Activated naive CD4-positive, alpha-beta T cell treated with anti-CD3 and anti-CD28 coated beads, Interleukin-2, amount 10 ng/mL, durations not matched to agents 7 days and 5 days (primary cell): ENCODE measurements at regions not wholly inside any gene's neighbourhood (a gene's known extent, or its start where the extent isn't known, plus 50 kb on each side); places are given as distances from the start of the nearest gene placed in this dataset.

ENCODE experiments used
- CTCF ChIA-PET: fragments of 350-600 bp; sonication (Branson Sonifier 250); formaldehyde crosslinking; loops from one replicate; lab custom pipeline; 2021; ENCODE audit warnings: antibody characterized with exemption; lab: Charles Lee
- DNase-seq: peaks from one replicate; pipeline ENCODE4 v3.0.0-alpha.2; 2020
- H3K27ac Mint-ChIP-seq: one replicate; pipeline ENCODE4 v1.8.0; 2021; ENCODE audit warnings: mild to moderate bottlenecking, moderate library complexity, mixed read lengths
- H3K27me3 Mint-ChIP-seq: one replicate; pipeline ENCODE4 v1.8.0; 2021; ENCODE audit warnings: mild to moderate bottlenecking, mixed read lengths
- H3K36me3 Mint-ChIP-seq: one replicate; pipeline ENCODE4 v1.8.0; 2021; ENCODE audit warnings: mixed read lengths
- H3K4me1 Mint-ChIP-seq: one replicate; pipeline ENCODE4 v1.8.0; 2021; ENCODE audit warnings: mixed read lengths
- H3K4me3 Mint-ChIP-seq: one replicate; pipeline ENCODE4 v1.8.0; 2021; ENCODE audit warnings: mild to moderate bottlenecking, moderate library complexity, mixed read lengths
- H3K9me3 Mint-ChIP-seq: one replicate; pipeline ENCODE4 v1.8.0; 2021; ENCODE audit warnings: mixed read lengths

DNA sequence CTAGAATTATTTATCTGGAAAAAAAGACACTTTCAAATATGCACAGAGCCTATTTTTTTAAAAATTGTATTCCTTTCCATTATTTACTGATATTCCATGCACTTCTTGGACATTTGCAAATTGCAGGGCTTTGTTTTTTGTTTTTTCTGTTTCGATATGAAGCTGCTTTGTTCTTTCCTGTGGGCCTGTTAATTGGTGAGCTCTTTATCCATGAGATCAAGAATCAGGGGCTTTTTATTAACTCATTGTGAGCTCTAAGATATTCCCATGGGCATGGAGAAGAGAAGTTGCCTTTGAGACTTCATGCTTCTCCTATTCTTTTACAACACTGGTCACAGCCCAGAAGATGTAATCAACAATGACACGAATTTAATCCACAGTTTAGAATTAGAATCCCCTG, 145.1 kb downstream of the SAMD5 start:
- DNase-seq, result no peak
- no peak overlapping the region for H3K27ac Mint-ChIP-seq
- no peaks in the 10 kb centered on the region for H3K4me1 Mint-ChIP-seq
- no peak overlapping the region for H3K4me3 Mint-ChIP-seq
- no peaks in the 10 kb centered on the region for H3K9me3 Mint-ChIP-seq
- H3K36me3 Mint-ChIP-seq, result no peaks in the 10 kb centered on the region
- CTCF ChIA-PET, result no interaction called here
- H3K27me3 Mint-ChIP-seq, result no peaks in the 10 kb centered on the region

DNA sequence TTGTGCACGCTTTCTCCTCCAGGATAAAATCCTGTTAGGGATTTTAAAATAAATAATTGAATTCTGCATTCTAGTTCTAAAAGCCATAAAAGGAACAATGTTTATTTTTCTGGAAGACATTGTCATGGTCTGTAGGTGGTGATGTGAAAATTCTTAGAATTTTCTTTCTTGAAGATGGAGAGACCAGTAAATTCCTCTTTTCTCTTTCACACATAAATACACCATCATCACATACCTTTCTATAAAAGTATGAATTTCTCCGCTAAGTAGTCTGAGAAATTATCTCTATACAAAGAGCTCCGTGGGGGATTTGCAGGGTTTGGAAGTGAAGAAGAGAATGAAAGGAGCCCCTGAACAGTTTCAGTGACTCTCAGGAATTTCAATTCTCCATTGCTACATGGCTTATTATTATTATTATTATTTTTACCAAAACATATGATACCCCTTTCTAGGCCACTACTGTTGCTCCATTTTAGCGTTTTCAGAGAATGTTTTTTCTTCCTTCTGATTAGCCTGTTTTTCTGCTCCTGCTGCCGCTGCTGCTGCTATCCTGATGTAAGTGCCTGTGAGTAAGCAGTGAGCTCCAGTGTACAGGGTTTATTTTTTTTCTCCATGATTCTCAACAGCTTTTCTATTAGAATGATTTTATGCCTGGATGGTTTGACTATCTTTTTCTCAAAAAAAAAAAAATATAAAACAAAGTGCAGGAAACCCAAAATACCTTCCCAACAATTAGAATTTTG, 145.8 kb downstream of the SAMD5 start:
- CTCF ChIA-PET, result no interaction called here
- DNase-seq, result no peak
- Mint-ChIP-seq H3K4me1 (no peaks in the 10 kb centered on the region), H3K27me3 (no peaks in the 10 kb centered on the region), H3K36me3 (no peaks in the 10 kb centered on the region), H3K4me3 (no peak overlapping the region), H3K9me3 (no peaks in the 10 kb centered on the region), H3K27ac (no peak overlapping the region)

DNA sequence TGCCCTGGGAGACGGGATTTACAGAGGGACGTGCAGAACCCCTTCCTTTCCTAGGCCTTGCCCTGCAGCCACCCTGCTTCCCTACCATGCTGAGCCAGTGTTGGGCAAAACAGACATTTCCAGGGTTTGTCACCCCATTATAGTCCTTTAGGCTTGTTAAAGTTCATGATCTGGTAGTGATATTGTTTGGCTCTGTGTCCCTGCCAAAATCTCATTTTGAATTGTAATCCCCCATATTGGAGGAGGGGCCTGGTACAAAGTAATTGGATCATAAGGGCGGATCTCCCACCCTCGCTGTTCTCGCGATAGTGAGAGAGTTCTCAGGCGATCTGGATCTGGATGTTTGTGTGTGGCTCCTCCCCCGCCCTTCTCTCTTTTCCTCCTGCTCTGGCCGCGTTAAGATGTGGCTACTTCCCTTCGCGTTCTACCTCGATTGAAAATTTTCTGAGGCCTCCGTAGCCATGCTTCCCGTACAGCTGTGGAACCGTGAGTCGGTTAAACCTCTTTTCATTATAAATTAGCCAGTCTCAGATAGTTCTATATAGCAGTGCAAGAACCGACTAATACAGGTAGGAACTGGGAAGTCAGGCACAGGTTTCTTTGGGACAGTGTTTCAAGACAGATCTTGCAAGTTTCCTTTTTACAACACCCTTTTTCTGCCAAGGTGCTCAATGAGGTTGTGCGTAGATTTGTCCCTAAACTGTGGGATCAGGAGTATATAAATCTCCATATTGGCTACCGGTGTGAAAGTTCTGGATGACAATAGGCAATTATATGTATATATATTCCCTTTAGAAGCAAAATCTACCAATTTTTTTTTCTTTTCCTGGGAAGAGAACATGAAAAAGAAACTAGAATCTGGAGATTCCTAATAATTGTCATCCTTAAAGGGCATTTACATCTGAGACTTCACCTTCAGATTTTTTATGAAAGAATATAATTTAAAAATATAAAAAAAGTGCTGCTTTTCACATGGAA, 152.1 kb downstream of the SAMD5 start:
- H3K9me3 Mint-ChIP-seq, result no peaks in the 10 kb centered on the region
- H3K27ac Mint-ChIP-seq, result no peak overlapping the region
- CTCF ChIA-PET, result no interaction called here
- no peaks in the 10 kb centered on the region for H3K36me3 Mint-ChIP-seq
- no peaks in the 10 kb centered on the region for H3K27me3 Mint-ChIP-seq
- H3K4me3 Mint-ChIP-seq, result no peak overlapping the region
- DNase-seq, result no peak
- no peaks in the 10 kb centered on the region for H3K4me1 Mint-ChIP-seq

DNA sequence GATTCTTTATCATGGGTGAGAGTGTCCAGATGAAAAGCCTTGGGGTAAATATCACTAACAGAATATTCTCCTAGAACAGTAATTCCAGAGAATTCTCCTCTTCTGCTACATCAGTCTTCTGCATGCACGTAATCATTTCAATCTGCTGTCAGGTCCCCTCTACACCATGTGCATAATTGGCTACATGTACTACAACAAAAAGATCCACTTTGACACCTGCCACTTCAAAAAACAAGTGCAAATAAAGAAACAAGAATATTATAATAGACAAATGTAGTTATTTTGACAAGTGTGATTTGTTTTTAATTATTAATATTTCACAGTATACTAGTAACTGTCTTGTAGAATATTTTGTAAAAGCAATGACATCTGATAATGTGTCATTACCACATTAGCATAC, 154.2 kb downstream of the SAMD5 start:
- H3K27ac Mint-ChIP-seq, result no peak overlapping the region
- H3K27me3 Mint-ChIP-seq, result no peaks in the 10 kb centered on the region
- H3K9me3 Mint-ChIP-seq, result no peaks in the 10 kb centered on the region
- H3K4me3 Mint-ChIP-seq, result no peak overlapping the region
- DNase-seq, result no peak
- no peaks in the 10 kb centered on the region for H3K4me1 Mint-ChIP-seq
- CTCF ChIA-PET, result no interaction called here
- no peaks in the 10 kb centered on the region for H3K36me3 Mint-ChIP-seq

DNA sequence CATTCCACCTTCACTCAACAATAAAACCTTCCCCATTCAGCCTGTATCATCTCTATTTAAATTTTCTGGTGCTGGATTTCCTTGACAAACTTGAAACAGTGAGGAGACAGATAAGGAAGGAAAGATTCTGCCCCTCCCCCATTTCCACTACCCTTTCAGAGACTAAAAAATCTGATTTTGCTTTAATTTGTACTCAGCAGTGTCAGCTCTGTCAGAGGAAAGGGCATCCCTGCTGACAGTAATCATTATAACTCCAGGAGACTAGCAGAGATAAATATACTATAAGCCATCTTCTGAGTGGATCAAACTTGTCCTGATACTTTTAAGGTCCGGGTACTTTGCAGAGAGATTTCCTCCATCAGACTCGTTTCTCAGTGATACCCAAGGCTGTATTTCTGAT, 155.6 kb downstream of the SAMD5 start:
- Mint-ChIP-seq H3K9me3 (no peaks in the 10 kb centered on the region), H3K27ac (no peak overlapping the region), H3K4me3 (no peak overlapping the region), H3K4me1 (no peaks in the 10 kb centered on the region), H3K36me3 (no peaks in the 10 kb centered on the region), H3K27me3 (no peaks in the 10 kb centered on the region)
- CTCF ChIA-PET, result no interaction called here
- no peak for DNase-seq

DNA sequence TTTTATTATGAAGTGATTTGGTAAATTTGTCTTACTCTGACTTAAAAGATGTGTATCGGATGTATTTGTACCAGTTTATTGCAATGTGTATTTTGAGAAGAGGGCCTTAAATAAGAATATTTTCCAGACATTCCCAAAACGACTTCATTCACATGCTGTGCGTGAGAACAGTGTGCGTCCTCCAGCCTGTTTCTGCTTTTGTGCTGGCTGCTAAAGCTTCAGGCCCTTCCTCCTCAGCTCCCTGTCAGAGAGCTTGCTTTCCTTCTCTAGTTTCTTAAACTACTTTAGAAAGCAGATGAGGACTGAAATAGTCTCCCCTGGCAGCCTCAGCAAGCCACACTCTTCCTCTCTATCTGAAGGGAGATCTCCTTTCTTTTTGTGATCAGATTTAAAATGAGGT, 157.8 kb downstream of the SAMD5 start:
- Mint-ChIP-seq H3K9me3 (peaks cover 2% of the 10 kb centered on the region), H3K4me1 (no peaks in the 10 kb centered on the region), H3K27me3 (no peaks in the 10 kb centered on the region), H3K4me3 (no peak overlapping the region), H3K36me3 (no peaks in the 10 kb centered on the region), H3K27ac (no peak overlapping the region)
- no peak for DNase-seq
- CTCF ChIA-PET, result no interaction called here

DNA sequence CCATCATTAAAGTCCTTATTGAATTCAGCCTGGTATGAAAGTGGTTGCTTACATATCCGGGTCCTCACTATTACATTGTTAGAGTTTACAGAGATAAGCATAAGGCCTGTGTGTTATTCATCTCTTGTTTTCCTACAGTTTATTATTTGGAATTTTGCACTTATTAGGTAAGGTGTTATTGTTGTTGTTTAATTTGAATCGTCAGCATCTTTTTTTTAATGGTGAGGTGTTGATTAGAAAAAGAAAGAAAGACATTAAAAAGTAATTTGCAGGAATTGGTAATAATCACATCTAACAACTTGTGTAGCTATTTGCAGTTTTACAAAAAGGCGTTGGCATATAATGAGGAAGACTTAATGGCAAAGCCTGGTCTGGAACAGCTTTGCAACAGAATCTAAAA, 158.6 kb downstream of the SAMD5 start:
- Mint-ChIP-seq H3K36me3 (no peaks in the 10 kb centered on the region), H3K27ac (no peak overlapping the region), H3K4me1 (no peaks in the 10 kb centered on the region), H3K4me3 (no peak overlapping the region), H3K9me3 (peaks cover 2% of the 10 kb centered on the region), H3K27me3 (no peaks in the 10 kb centered on the region)
- CTCF ChIA-PET, result no interaction called here
- DNase-seq, result no peak

DNA sequence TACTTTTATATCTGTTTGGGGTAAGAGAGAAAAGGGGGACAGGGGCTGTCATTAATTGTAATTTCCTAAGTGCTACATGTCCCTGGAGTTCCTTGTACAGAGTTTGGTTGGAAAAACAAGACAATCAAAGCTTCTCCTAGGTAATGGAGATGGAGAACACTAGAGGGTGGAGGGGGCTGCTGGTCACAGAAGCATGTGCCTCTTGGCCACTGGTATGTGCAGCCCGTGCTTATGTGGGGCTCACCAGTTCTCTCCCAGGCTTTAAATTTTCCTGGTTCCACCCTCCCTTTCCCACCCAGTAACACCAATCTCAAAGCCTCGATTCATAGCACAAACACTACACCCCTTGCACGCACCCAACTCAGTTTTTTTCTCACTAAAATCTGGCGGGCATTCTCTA, 165.6 kb downstream of the SAMD5 start:
- H3K9me3 Mint-ChIP-seq, result peaks cover 2% of the 10 kb centered on the region
- no peaks in the 10 kb centered on the region for H3K4me1 Mint-ChIP-seq
- no peaks in the 10 kb centered on the region for H3K36me3 Mint-ChIP-seq
- CTCF ChIA-PET, result no interaction called here
- no peak for DNase-seq
- no peak overlapping the region for H3K4me3 Mint-ChIP-seq
- no peaks in the 10 kb centered on the region for H3K27me3 Mint-ChIP-seq
- no peak overlapping the region for H3K27ac Mint-ChIP-seq

DNA sequence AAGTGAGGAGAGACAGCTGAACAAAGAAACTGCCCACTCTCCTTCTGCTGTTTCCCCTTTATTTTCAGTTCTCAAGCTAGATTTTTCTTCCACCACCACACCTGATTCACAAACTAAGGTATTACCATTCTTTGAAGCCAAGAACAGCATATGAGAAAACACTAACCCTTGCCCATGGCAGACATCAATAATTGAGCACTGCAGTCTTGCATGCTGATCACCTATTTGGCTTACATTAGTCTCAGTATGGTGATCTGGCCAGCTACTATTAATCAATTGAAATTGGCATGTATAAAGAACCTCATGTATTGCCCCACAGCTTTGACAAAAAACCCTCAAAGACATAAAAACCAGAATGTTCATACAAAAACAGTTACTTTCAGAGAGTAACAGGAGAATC, 166.3 kb downstream of the SAMD5 start:
- Mint-ChIP-seq H3K27ac (no peak overlapping the region), H3K36me3 (no peaks in the 10 kb centered on the region), H3K9me3 (peaks cover 2% of the 10 kb centered on the region), H3K4me3 (no peak overlapping the region), H3K27me3 (no peaks in the 10 kb centered on the region), H3K4me1 (no peaks in the 10 kb centered on the region)
- no peak for DNase-seq
- CTCF ChIA-PET, result no interaction called here

DNA sequence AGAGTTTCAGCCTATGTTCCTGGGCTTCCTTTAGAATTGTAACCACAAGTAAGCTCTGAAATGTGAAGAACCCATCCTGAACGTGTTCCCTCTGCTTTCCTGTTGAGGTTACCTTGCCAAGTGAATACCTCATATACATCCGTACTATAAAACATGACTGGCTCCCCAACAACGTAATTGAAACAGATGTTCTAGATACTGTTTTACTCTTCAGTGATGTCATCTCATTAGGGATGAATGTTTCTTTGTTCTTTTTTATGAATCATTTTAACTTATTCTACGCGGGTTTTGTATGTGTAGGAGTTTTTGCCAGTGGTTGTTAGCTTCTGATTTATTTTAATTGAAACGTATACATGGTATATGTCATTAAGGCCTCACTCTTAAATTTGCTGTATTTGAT, 166.8 kb downstream of the SAMD5 start:
- Mint-ChIP-seq H3K9me3 (peaks cover 2% of the 10 kb centered on the region), H3K27ac (no peak overlapping the region), H3K36me3 (no peaks in the 10 kb centered on the region), H3K4me3 (no peak overlapping the region), H3K27me3 (no peaks in the 10 kb centered on the region), H3K4me1 (no peaks in the 10 kb centered on the region)
- CTCF ChIA-PET, result no interaction called here
- DNase-seq, result no peak

DNA sequence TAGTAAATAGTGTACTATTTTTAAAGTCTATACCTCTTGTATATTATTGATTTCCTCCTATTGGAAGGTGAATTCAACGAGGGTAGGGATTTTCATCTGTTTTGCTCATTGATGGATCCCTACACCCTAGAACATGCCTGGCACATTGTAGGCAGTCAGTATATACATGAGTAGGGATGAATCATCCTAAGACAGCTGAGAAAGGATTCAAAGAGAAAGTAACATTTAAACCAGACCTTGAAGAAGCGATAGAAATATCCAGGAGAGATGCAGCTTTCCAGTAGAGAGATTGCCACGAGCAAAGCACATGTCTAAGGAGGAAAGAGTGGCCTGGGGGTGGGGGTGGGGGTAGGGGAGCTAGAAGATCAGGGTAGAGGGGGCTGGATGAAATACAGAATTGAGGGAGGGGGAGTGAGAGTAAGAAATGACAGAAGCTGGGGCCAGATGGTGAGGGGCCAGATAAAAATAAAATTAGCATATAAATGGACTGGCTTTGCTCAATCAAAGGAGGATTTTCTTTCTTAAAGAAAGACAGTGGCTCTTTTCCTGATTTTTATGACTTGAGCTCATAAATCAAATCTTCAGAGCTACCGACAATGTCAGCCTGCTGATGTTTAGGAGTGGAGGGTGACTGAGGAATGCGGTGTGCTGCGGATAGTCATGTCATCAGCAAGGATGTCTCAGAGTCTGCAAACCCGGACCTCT, 168.2 kb downstream of the SAMD5 start:
- no peak overlapping the region for H3K27ac Mint-ChIP-seq
- H3K9me3 Mint-ChIP-seq, result no peaks in the 10 kb centered on the region
- no peaks in the 10 kb centered on the region for H3K27me3 Mint-ChIP-seq
- CTCF ChIA-PET, result no interaction called here
- H3K4me3 Mint-ChIP-seq, result no peak overlapping the region
- H3K36me3 Mint-ChIP-seq, result no peaks in the 10 kb centered on the region
- DNase-seq, result no peak
- no peaks in the 10 kb centered on the region for H3K4me1 Mint-ChIP-seq

DNA sequence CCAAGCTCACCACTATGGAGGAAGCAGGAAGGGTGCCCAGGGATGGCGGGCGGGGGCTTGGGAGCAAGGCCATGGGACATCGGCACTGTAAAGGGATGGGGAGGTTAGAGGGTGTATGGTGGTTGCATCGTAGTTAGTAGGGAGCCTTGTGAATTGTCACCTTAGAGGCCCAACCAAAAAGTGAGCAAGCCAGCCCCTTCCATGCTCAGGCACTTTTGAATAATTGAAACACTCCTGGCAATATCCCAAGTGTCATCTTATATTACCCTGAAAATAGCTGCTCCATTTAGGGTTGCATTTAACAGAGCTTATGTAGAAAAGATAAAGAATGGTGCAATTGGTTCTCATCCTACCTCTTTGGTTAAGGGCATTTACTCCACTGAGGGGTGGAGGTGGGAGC, 169.2 kb downstream of the SAMD5 start:
- Mint-ChIP-seq H3K9me3 (no peaks in the 10 kb centered on the region), H3K27me3 (no peaks in the 10 kb centered on the region), H3K4me3 (no peak overlapping the region), H3K4me1 (no peaks in the 10 kb centered on the region), H3K36me3 (no peaks in the 10 kb centered on the region), H3K27ac (no peak overlapping the region)
- CTCF ChIA-PET, result no interaction called here
- DNase-seq, result no peak

DNA sequence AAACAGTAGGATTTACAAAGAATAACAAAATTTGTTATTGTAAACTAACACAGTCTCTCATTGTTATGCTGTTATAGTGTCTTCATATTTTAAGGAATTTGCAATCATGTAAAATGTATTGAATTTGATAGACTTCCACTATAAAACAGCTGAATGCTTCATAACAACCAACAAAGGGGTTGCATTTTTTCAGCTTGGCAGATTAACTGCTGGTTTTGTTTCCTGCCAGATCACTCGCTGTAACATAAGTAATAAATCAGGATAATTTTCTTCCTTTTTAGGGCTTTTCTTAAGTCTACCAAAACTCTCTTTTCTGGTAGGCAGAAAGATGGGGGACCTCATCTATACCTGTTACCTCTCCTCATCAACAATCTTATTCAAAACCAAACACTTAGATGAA, 169.8 kb downstream of the SAMD5 start:
- Mint-ChIP-seq H3K27me3 (no peaks in the 10 kb centered on the region), H3K27ac (no peak overlapping the region), H3K4me1 (no peaks in the 10 kb centered on the region), H3K4me3 (no peak overlapping the region), H3K36me3 (no peaks in the 10 kb centered on the region), H3K9me3 (no peaks in the 10 kb centered on the region)
- no peak for DNase-seq
- CTCF ChIA-PET, result no interaction called here

DNA sequence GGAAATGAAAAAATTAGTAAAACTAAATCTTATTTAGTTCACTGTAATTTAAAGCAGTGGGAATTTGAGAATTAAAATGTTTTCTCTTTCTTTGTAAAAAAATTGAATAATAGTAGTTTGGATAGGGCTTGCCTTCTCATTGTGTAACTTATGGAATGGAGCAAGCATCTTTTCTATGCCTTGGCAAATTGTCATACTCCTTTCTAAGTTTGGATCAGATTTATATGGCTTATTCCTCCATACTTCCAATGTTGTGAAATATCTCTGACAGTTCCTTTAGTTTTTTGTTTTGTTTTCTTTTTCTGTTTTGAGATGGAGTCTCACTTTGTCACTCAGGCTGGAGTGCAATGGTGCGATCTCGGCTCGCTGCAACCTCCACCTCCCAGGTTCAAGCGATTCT, 176.4 kb downstream of the SAMD5 start:
- H3K4me1 Mint-ChIP-seq, result no peaks in the 10 kb centered on the region
- CTCF ChIA-PET, result no interaction called here
- no peak for DNase-seq

More for the DNA sequence above, 176.4 kb downstream of the SAMD5 start:
- no peaks in the 10 kb centered on the region for H3K27me3 Mint-ChIP-seq
- no peaks in the 10 kb centered on the region for H3K36me3 Mint-ChIP-seq
- no peak overlapping the region for H3K27ac Mint-ChIP-seq
- no peaks in the 10 kb centered on the region for H3K9me3 Mint-ChIP-seq
- H3K4me3 Mint-ChIP-seq, result no peak overlapping the region
